ENCODE measurements at regions not wholly inside any gene's neighbourhood (a gene's known extent, or its start where the extent isn't known, plus 50 kb on each side); places are given as distances from the start of the nearest gene placed in this dataset.

DNA sequence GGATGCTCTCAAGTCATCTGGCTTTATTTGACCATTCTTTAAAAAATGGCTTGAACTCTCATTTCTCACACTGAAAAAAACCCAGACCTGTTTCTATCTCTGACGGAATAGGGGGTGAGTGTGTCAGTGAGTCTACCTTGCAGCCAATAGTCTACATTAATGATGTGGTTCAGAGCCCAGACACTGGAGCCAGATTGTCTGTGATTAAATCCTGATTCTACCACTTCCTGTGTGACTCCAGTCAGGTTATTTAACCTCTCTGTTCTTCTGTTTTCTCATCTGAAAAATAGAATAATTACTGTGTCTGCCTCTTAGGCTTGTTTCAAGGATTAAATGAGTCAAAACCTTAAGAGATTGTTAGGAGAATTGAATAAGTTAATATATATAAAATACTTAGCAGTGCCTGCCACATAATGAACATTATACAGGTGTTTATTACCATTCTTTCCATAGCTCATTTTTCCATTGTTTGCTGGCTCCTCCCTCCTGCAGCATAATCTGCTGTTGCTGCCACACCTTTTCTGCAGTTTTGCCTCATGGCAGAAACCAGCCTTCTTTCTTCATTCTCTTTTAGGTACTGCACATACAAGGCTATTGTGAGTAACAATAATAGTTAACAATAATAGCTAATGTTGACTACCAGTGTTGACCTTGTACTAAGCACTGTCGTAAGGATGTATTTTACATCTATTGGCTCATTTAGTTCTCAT lies 157.6 kb upstream of the IVNS1ABP start:
- no peak overlapping the region for H3K18ac ChIP-seq (ENCODE audit: low read length)
- DNase-seq: no peak
- H3K36me3 ChIP-seq (ENCODE audit: control insufficient read depth in 1 of 2, insufficient read depth in 2 of 2, low read length in 2 of 2): no peaks in the 10 kb centered on the region
- no peak overlapping the region for H3K14ac ChIP-seq (ENCODE audit: low read length)
- no peak overlapping the region for H3K27ac ChIP-seq (ENCODE audit: low read depth, low read length)
- H2BK5ac ChIP-seq (ENCODE audit: low read depth, low read length, poor library complexity): no peak overlapping the region
- no peak overlapping the region for H3K9ac ChIP-seq (ENCODE audit: low read length)
- no peaks in the 10 kb centered on the region for H3K27me3 ChIP-seq (ENCODE audit: insufficient read depth, low read length)
- H3K79me2 ChIP-seq (ENCODE audit: control insufficient read depth, insufficient read depth, low read length, poor library complexity): no peaks in the 10 kb centered on the region
- WGBS (ENCODE audit: extremely low coverage, insufficient coverage, insufficient read length): no CpG with 5 or more reads among the region's 2 CpGs
- H3K4me1 ChIP-seq (ENCODE audit: control insufficient read depth in 1 of 2, insufficient read depth in 2 of 2, low read length in 2 of 2): no peaks in the 10 kb centered on the region
- H4K12ac ChIP-seq (ENCODE audit: low read depth, low read length): no peak overlapping the region
- H3K23ac ChIP-seq (ENCODE audit: low read length): no peak overlapping the region
- no peak overlapping the region for H2BK120ac ChIP-seq (ENCODE audit: insufficient read depth, low read length, poor library complexity)
- H2BK12ac ChIP-seq (ENCODE audit: low read length): no peak overlapping the region
- no peak overlapping the region for H2AFZ ChIP-seq (ENCODE audit: insufficient read depth, low read length, poor library complexity)
- H3K9me3 ChIP-seq (ENCODE audit: insufficient read depth, low read depth, low read length): no peaks in the 10 kb centered on the region
- no peak overlapping the region for H3K4ac ChIP-seq (ENCODE audit: low read depth, low read length)
- H3K4me2 ChIP-seq (ENCODE audit: low read length): no peak overlapping the region
- H3K4me3 ChIP-seq (ENCODE audit: low read depth, low read length): no peak overlapping the region
- H2AK5ac ChIP-seq (ENCODE audit: low read length): no peak overlapping the region
- H4K91ac ChIP-seq (ENCODE audit: low read depth, low read length): no peak overlapping the region
- no peak overlapping the region for H4K8ac ChIP-seq (ENCODE audit: low read depth, low read length)
- H3K79me1 ChIP-seq (ENCODE audit: low read length): no peaks in the 10 kb centered on the region

DNA sequence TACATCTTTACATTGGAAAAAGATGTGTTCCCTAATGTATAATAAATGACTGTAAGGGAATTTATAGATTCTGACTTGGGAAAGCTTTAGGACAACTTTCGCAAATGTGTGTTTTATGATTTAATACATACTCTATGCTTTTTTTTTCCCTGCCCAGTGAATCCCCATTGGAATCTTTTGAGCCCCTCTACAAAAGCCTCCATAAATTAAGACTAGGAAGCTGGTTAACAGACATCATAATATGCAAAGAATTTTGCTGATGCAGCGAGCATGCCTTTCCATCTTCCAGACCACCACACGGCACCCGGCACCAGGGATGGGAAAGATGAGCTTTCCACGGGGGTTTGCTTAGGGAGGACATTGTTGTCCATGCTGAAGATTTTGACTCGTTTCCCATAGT lies 156.1 kb upstream of the IVNS1ABP start:
- Histone ChIP-seq H3K9ac (ENCODE audit: low read length) (no peak overlapping the region), H3K4me2 (ENCODE audit: low read length) (no peak overlapping the region), H3K79me2 (ENCODE audit: control insufficient read depth, insufficient read depth, low read length, poor library complexity) (no peaks in the 10 kb centered on the region), H3K4ac (ENCODE audit: low read depth, low read length) (no peak overlapping the region), H3K23ac (ENCODE audit: low read length) (no peak overlapping the region), H2BK12ac (ENCODE audit: low read length) (no peak overlapping the region), H2BK120ac (ENCODE audit: insufficient read depth, low read length, poor library complexity) (no peak overlapping the region), H3K9me3 (ENCODE audit: insufficient read depth, low read depth, low read length) (no peaks in the 10 kb centered on the region), H4K8ac (ENCODE audit: low read depth, low read length) (no peak overlapping the region), H3K27ac (ENCODE audit: low read depth, low read length) (no peak overlapping the region), H3K27me3 (ENCODE audit: insufficient read depth, low read length) (no peaks in the 10 kb centered on the region), H3K79me1 (ENCODE audit: low read length) (no peaks in the 10 kb centered on the region), H3K36me3 (ENCODE audit: control insufficient read depth in 1 of 2, insufficient read depth in 2 of 2, low read length in 2 of 2) (no peaks in the 10 kb centered on the region), H3K4me3 (ENCODE audit: low read depth, low read length) (no peak overlapping the region), H2AK5ac (ENCODE audit: low read length) (no peak overlapping the region), H2AFZ (ENCODE audit: insufficient read depth, low read length, poor library complexity) (no peak overlapping the region), H4K91ac (ENCODE audit: low read depth, low read length) (no peak overlapping the region), H2BK5ac (ENCODE audit: low read depth, low read length, poor library complexity) (no peak overlapping the region), H4K12ac (ENCODE audit: low read depth, low read length) (no peak overlapping the region), H3K4me1 (ENCODE audit: control insufficient read depth in 1 of 2, insufficient read depth in 2 of 2, low read length in 2 of 2) (no peaks in the 10 kb centered on the region), H3K14ac (ENCODE audit: low read length) (no peak overlapping the region), H3K18ac (ENCODE audit: low read length) (no peak overlapping the region)
- WGBS (ENCODE audit: extremely low coverage, insufficient coverage, insufficient read length): no CpG with 5 or more reads among the region's 6 CpGs
- DNase-seq: no peak

DNA sequence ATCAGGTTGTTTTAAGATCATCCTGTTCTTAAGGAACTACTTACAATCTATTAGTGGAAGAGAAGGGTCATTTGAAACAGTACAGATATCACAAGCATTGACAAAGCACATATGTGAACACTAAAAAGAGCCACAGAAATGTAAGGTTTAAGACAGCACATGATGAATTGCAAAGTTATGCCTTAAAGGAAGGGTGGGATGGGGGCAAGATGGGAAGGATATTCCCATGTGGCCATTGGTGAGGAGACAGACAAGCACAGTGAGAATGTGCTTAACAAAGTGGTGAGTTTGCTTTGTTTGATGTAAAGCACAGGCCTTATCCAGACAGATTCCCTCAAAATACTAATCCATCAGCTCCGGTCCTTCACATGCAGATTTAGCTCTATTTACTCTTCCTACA lies 151.6 kb upstream of the IVNS1ABP start:
- Histone ChIP-seq H3K79me1 (ENCODE audit: low read length) (no peaks in the 10 kb centered on the region), H3K23ac (ENCODE audit: low read length) (no peak overlapping the region), H3K4ac (ENCODE audit: low read depth, low read length) (no peak overlapping the region), H3K4me3 (ENCODE audit: low read depth, low read length) (no peak overlapping the region), H3K27ac (ENCODE audit: low read depth, low read length) (no peak overlapping the region), H4K91ac (ENCODE audit: low read depth, low read length) (no peak overlapping the region), H3K4me1 (ENCODE audit: control insufficient read depth in 1 of 2, insufficient read depth in 2 of 2, low read length in 2 of 2) (no peaks in the 10 kb centered on the region), H2AFZ (ENCODE audit: insufficient read depth, low read length, poor library complexity) (no peak overlapping the region), H2BK5ac (ENCODE audit: low read depth, low read length, poor library complexity) (no peak overlapping the region), H2BK120ac (ENCODE audit: insufficient read depth, low read length, poor library complexity) (no peak overlapping the region), H2AK5ac (ENCODE audit: low read length) (no peak overlapping the region), H3K79me2 (ENCODE audit: control insufficient read depth, insufficient read depth, low read length, poor library complexity) (no peaks in the 10 kb centered on the region), H4K8ac (ENCODE audit: low read depth, low read length) (no peak overlapping the region), H2BK12ac (ENCODE audit: low read length) (no peak overlapping the region), H3K4me2 (ENCODE audit: low read length) (no peak overlapping the region), H3K18ac (ENCODE audit: low read length) (no peak overlapping the region), H3K14ac (ENCODE audit: low read length) (no peak overlapping the region), H3K9me3 (ENCODE audit: insufficient read depth, low read depth, low read length) (no peaks in the 10 kb centered on the region), H3K36me3 (ENCODE audit: control insufficient read depth in 1 of 2, insufficient read depth in 2 of 2, low read length in 2 of 2) (no peaks in the 10 kb centered on the region), H3K9ac (ENCODE audit: low read length) (no peak overlapping the region), H3K27me3 (ENCODE audit: insufficient read depth, low read length) (no peaks in the 10 kb centered on the region), H4K12ac (ENCODE audit: low read depth, low read length) (no peak overlapping the region)
- no peak for DNase-seq
- 100% methylated on average over 1 of the region's 1 CpG for WGBS (ENCODE audit: extremely low coverage, insufficient coverage, insufficient read length)

- no peaks in the 10 kb centered on the region for H3K36me3 ChIP-seq (ENCODE audit: control insufficient read depth in 1 of 2, insufficient read depth in 2 of 2, low read length in 2 of 2)
- no peak overlapping the region for H3K4me3 ChIP-seq (ENCODE audit: low read depth, low read length)
- no peak overlapping the region for H3K9ac ChIP-seq (ENCODE audit: low read length)
- no peak overlapping the region for H3K23ac ChIP-seq (ENCODE audit: low read length)
- no peaks in the 10 kb centered on the region for H3K9me3 ChIP-seq (ENCODE audit: insufficient read depth, low read depth, low read length)
- H2BK12ac ChIP-seq (ENCODE audit: low read length): peak overlapping the region; percentile 43
- no CpG with 5 or more reads among the region's 7 CpGs for WGBS (ENCODE audit: extremely low coverage, insufficient coverage, insufficient read length)
- H3K18ac ChIP-seq (ENCODE audit: low read length): no peak overlapping the region
- H3K4me2 ChIP-seq (ENCODE audit: low read length): no peak overlapping the region
- no peaks in the 10 kb centered on the region for H3K79me2 ChIP-seq (ENCODE audit: control insufficient read depth, insufficient read depth, low read length, poor library complexity)
- peaks cover 0 to 7% of the 10 kb centered on the region in 2 experiments for H3K4me1 ChIP-seq (ENCODE audit: control insufficient read depth in 1 of 2, insufficient read depth in 2 of 2, low read length in 2 of 2)
- H3K14ac ChIP-seq (ENCODE audit: low read length): no peak overlapping the region
- H4K8ac ChIP-seq (ENCODE audit: low read depth, low read length): no peak overlapping the region
- no peak overlapping the region for H2AFZ ChIP-seq (ENCODE audit: insufficient read depth, low read length, poor library complexity)
- no peak overlapping the region for H4K91ac ChIP-seq (ENCODE audit: low read depth, low read length)
- no peaks in the 10 kb centered on the region for H3K79me1 ChIP-seq (ENCODE audit: low read length)
- H2AK5ac ChIP-seq (ENCODE audit: low read length): no peak overlapping the region
- DNase-seq: no peak
- H3K27ac ChIP-seq (ENCODE audit: low read depth, low read length): no peak overlapping the region
- H2BK5ac ChIP-seq (ENCODE audit: low read depth, low read length, poor library complexity): no peak overlapping the region
- H4K12ac ChIP-seq (ENCODE audit: low read depth, low read length): no peak overlapping the region
- no peaks in the 10 kb centered on the region for H3K27me3 ChIP-seq (ENCODE audit: insufficient read depth, low read length)
- no peak overlapping the region for H2BK120ac ChIP-seq (ENCODE audit: insufficient read depth, low read length, poor library complexity)
- no peak overlapping the region for H3K4ac ChIP-seq (ENCODE audit: low read depth, low read length)
These were observed 150.1 kb upstream of the IVNS1ABP start for GRCh38 chr1:185467122-185467521.
